Loucy (cell line): ENCODE measurements at regions not wholly inside any gene's neighbourhood (a gene's known extent, or its start where the extent isn't known, plus 50 kb on each side); places are given as distances from the start of the nearest gene placed in this dataset.

ENCODE experiments used
- EZH2phosphoT487 ChIP-seq: fragments of 200-600 bp; IDR thresholded peaks from 2 replicates; pipeline ENCODE4 v1.6.1; 2018; ENCODE audit warnings: antibody characterized with exemption, mild to moderate bottlenecking, moderate library complexity, borderline replicate concordance
- TF ChIP-seq, protein P1 (sequence below): fragments of 200-600 bp; sonication (generic); conservative IDR thresholded peaks from 2 replicates; pipeline ENCODE4 v1.5.1; 2014; ENCODE audit warnings: mild to moderate bottlenecking, antibody characterized with exemption, low read length

DNA sequence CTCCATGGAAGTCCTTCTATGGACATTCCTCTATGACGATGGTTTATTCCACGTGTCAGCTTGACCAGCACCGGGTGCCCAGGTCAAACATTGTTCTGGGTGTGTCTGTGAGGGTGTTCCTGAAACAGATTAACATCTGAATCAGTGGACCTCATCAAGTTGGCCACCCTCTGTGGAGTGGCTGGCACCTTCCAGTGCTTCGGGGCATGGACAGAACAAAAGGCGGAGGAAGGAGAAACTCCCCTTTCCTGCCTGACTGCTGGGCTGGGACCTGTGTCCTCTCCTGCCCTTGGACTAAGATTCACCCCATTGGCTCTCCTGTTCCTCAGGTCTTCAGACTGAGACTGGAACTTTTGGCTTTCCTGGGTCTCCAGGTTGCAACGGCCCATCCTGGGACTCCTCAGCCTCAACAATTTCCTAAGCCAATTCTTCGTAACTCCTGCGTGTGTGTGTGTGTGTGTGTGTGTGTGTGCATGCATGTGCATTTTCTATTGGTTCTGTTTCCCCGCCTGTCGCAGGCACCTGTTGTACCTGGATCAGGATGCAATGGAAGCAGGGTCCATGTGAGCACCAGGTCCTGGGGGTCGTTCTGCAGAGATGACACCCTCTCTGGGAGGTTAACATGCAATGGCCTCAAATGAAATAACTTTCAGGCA is 357.2 kb upstream of the SALL3 start:
- TF ChIP-seq EZH2phosphoT487, result no peak
- TF ChIP-seq, protein P1, sequence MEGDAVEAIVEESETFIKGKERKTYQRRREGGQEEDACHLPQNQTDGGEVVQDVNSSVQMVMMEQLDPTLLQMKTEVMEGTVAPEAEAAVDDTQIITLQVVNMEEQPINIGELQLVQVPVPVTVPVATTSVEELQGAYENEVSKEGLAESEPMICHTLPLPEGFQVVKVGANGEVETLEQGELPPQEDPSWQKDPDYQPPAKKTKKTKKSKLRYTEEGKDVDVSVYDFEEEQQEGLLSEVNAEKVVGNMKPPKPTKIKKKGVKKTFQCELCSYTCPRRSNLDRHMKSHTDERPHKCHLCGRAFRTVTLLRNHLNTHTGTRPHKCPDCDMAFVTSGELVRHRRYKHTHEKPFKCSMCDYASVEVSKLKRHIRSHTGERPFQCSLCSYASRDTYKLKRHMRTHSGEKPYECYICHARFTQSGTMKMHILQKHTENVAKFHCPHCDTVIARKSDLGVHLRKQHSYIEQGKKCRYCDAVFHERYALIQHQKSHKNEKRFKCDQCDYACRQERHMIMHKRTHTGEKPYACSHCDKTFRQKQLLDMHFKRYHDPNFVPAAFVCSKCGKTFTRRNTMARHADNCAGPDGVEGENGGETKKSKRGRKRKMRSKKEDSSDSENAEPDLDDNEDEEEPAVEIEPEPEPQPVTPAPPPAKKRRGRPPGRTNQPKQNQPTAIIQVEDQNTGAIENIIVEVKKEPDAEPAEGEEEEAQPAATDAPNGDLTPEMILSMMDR, result no peak
